Mesothelial cell of epicardium (in vitro differentiated cells): ENCODE measurements at regions not wholly inside any gene's neighbourhood (a gene's known extent, or its start where the extent isn't known, plus 50 kb on each side); places are given as distances from the start of the nearest gene placed in this dataset.

ENCODE experiments used
- DNase-seq, 2 experiments: peaks; one replicate each; pipeline ENCODE4 v3.0.0; 2021; ENCODE audit warnings: low spot score in 2 of 2; ENCODE audit not compliant: unreplicated experiment in 2 of 2
- H3K27ac Mint-ChIP-seq: 2 replicates; pipeline ENCODE4 v1.8.0; 2021; ENCODE audit warnings: mixed read lengths
- H3K27me3 Mint-ChIP-seq: 2 replicates; pipeline ENCODE4 v1.8.0; 2021; ENCODE audit warnings: low read depth, mixed read lengths
- H3K36me3 Mint-ChIP-seq: 2 replicates; pipeline ENCODE4 v1.8.0; 2021; ENCODE audit warnings: mixed read lengths
- H3K4me1 Mint-ChIP-seq: 2 replicates; pipeline ENCODE4 v1.8.0; 2021; ENCODE audit warnings: mixed read lengths
- H3K4me3 Mint-ChIP-seq: 2 replicates; pipeline ENCODE4 v1.8.0; 2021; ENCODE audit warnings: mild to moderate bottlenecking, moderate library complexity, mixed read lengths
- H3K9me3 Mint-ChIP-seq: 2 replicates; pipeline ENCODE4 v1.8.0; 2021; ENCODE audit warnings: mixed read lengths
- CTCF ChIP-seq: fragments of 200-600 bp; sonication (generic); IDR thresholded peaks from one replicate; pipeline ENCODE4 v1.5.0; 2021; ENCODE audit warnings: antibody characterized with exemption; ENCODE audit not compliant: unreplicated experiment

- no peak for TF ChIP-seq CTCF
- Mint-ChIP-seq H3K27ac (no peak overlapping the region), H3K27me3 (no peaks in the 10 kb centered on the region), H3K36me3 (no peaks in the 10 kb centered on the region), H3K4me3 (no peak overlapping the region), H3K4me1 (no peaks in the 10 kb centered on the region), H3K9me3 (no peaks in the 10 kb centered on the region)
- DNase-seq, result no peak
Measured at GRCh38 chr9:28909526-28909925, 1336.2 kb upstream of the C9orf72 start.

GRCh38 chr9:28912621-28913020 lies 1339.3 kb upstream of the C9orf72 start:
- Mint-ChIP-seq H3K27ac (no peak overlapping the region), H3K27me3 (no peaks in the 10 kb centered on the region), H3K4me1 (no peaks in the 10 kb centered on the region), H3K4me3 (no peak overlapping the region), H3K9me3 (peaks cover 4% of the 10 kb centered on the region), H3K36me3 (no peaks in the 10 kb centered on the region)
- DNase-seq, result no peak
- TF ChIP-seq CTCF, result no peak

- Mint-ChIP-seq H3K27me3 (no peaks in the 10 kb centered on the region), H3K36me3 (no peaks in the 10 kb centered on the region), H3K9me3 (peaks cover 4% of the 10 kb centered on the region), H3K4me3 (no peak overlapping the region), H3K4me1 (no peaks in the 10 kb centered on the region), H3K27ac (no peak overlapping the region)
- no peak for TF ChIP-seq CTCF
- no peak for DNase-seq
Measured at GRCh38 chr9:28915202-28915930, 1342.1 kb upstream of the C9orf72 start.

- no peak for DNase-seq
- H3K4me1 Mint-ChIP-seq, result no peaks in the 10 kb centered on the region
- TF ChIP-seq CTCF, result no peak
- no peaks in the 10 kb centered on the region for H3K27me3 Mint-ChIP-seq
- no peak overlapping the region for H3K4me3 Mint-ChIP-seq
- H3K9me3 Mint-ChIP-seq, result peaks cover 4% of the 10 kb centered on the region
- H3K36me3 Mint-ChIP-seq, result no peaks in the 10 kb centered on the region
- H3K27ac Mint-ChIP-seq, result no peak overlapping the region
Measured at GRCh38 chr9:28916348-28916747, 1343.1 kb upstream of the C9orf72 start.

- H3K4me3 Mint-ChIP-seq, result no peak overlapping the region
- H3K4me1 Mint-ChIP-seq, result peaks cover 9% of the 10 kb centered on the region
- H3K9me3 Mint-ChIP-seq, result no peaks in the 10 kb centered on the region
- no peak for DNase-seq
- no peak for TF ChIP-seq CTCF
- no peak overlapping the region for H3K27ac Mint-ChIP-seq
- H3K36me3 Mint-ChIP-seq, result no peaks in the 10 kb centered on the region
- peaks cover 3% of the 10 kb centered on the region for H3K27me3 Mint-ChIP-seq
Measured at GRCh38 chr9:28921857-28922500, 1348.7 kb upstream of the C9orf72 start.
